Activated CD4-positive, alpha-beta T cell treated with anti-CD3 and anti-CD28 coated beads, Interleukin-10, Interleukin-2, amounts not matched to agents 100 ng/mL and 50 ng/mL, durations not matched to agents 16 hours and 8 hours (primary cell): ENCODE measurements at regions not wholly inside any gene's neighbourhood (a gene's known extent, or its start where the extent isn't known, plus 50 kb on each side); places are given as distances from the start of the nearest gene placed in this dataset.

ENCODE experiments used
- DNase-seq: peaks from one replicate; pipeline ENCODE4 v3.0.0-alpha.2; 2020

DNA sequence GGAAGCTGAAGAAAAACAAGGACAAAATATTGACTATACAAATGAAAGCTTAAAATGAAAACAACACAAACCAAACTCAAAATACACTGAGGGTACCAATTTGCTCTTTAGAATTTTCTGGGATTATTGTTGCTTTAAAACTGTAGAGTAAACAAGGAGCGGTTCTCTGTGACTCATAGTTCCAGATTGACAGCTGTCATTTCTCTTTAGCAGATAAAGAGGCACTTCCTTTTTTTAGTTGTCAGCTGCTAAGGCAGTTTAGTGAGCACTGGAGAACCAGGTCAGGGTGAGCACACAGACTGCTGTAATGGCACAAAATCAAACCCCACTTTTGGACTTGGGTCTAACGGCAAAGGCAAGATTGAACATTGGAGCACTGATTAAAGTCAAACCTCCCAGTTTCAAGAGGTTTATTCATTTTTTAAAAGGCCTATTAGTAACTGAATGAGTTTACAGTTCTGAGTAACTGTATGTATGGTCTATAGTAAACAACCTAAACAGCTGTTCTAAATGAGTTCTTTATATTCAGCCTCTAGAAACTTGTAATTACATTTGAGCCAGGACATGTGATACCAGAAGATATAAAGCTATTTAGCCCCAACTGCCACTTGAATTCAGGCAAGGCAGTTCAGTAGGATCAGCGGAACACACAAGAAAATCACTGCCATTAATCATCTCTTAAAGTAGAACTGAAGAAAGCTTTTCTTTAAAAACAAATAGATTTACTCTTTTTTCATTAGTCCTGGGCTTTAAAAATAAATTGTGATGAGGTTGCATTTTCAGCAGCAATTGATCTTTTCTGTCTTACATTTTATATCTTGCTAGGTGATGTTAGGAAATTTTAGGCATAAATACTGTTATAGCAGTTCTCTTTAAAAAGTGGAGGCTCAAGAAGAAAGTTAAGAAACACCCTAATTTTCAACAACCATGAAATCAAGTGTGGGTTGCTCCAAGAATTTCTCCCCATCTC, 71.7 kb upstream of the PRICKLE1 start:
- no peak for DNase-seq

DNA sequence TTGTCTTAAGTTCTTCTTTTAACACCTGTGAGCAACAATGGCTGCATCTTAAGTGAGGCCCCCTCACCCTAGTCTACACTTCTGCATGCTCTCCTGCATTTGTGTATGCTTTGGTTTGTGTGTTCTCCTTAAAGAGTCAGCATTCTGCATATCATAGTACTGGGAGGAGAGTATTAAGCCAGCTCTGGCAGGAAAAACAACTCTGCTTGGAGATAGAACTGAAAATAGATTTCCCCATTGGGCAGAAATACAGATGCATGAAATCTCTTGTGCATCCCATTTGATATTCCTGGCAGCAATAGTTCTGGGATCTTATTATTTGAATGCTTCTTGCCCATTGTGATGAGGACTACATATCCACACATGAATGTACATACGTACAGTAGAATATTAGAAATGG, 70.6 kb upstream of the PRICKLE1 start:
- no peak for DNase-seq

DNA sequence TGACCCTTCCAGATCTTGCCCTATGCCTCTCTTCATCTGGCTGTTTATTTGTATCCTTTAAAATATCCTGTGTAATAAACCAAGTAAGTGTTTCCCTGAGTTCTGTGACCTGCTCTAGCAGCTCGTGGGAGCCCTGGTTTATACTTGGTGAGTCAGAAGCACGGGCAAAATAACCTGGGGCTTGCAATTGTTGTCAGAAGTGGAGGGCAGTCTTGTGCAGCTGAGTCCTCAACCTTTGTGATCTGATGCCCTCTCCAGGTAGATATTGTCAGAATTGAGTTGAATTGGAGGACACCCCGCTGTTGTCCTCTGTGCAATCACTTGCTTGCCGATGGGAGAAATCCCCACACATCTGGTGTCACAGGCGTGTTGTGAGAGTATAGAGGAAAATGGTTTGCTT, 62.5 kb upstream of the PRICKLE1 start:
- no peak for DNase-seq

DNA sequence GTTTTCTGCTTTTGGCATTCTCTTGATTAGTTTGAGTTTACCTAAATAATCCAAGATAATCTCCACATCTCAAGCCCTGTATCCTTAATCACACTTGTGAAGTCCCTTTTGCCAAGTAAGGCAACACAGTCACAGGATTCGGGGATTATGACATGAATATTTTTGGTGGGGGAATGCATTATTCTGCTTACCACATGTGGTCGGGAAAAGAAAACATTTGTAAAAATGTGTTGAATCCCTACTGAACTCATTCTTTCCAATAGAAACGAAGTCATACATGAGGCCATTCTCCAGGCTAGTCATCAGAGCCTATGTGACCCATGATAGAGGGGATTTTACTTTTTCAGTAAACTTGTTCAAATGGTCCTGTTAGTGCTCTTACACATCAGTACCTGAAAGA, 58.5 kb upstream of the PRICKLE1 start:
- DNase-seq = no peak

DNA sequence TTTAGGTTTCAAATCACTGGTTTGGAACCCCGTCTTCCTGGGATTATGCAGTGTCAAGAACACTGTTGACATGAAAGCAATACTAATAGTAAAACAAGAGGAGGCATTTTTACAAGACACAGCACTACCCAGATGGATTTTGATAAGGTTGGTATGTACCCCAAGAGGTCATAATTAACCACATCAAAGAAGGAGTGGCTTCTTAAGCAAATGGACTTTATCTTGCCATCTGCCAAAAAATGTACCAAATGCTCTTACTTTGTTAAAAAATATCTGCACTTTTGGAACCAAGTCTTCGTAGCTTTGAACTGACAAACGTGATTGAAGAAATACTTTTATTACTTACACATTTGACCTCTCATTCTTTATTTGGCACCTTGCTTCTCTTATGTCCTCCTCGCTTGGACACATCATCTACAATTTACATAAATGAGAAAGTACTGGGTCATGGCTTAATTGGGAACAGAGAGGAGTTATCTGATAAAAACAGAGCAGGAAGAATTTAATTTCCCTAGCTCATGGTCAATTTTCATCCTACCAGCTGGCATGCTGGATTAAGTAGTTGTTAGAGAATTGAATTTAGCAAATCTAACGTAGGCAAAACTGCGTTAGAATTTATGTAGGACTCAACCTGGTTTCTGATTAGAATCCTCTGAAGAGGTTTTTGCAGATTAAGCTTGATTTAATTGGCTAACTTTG, 54.5 kb upstream of the PRICKLE1 start:
- no peak for DNase-seq

DNA sequence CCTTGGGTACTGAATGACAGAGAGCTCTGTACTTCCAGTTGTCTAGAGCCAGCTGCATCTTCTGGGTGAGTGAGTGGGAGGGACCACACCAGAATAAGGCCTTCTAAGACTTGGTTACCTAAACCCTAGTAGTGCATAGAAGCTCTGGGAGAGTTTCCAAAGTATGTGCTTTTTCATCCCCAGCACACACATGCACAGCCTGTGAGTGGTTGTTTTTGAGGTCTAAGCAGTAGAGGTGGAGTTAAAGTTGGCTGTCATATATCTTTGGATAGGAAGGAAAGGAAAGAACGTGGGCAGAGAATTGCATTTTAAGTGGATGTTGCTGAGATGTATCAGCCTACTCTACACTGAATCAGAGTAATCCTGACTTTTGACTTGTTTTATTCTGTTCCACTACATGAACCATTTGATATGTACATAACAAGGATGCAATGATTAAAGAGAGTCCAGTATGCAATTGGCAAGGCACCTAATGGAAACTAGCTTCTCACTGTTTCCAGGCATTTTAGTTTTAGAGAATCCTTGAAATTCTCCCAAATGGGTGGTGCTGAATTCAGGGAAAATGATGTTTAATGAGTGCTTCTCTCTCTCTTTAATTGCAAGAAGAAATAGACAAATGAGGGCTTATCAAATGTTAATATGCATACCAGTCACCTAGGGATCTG, 51.8 kb upstream of the PRICKLE1 start:
- DNase-seq = no peak

DNA sequence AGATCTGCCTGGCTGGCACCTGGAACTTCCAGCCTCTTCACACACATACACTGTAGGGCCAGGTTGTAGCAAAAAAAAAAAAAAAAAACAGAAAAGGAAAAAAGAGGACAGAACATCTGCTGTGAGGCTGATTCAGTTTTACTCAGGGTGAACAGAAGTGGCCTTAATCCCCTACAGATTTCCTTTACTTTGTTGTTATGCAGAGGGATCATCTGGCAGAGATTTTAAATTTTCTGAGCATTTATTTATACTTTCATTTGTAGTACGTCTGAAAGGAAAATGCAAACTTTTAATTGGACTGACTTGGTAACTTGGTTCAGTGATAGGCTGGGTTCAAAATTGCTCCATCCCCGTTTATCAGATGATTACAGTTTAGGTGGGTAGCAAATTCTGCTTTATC, 50.8 kb upstream of the PRICKLE1 start:
- DNase-seq = no peak

DNA sequence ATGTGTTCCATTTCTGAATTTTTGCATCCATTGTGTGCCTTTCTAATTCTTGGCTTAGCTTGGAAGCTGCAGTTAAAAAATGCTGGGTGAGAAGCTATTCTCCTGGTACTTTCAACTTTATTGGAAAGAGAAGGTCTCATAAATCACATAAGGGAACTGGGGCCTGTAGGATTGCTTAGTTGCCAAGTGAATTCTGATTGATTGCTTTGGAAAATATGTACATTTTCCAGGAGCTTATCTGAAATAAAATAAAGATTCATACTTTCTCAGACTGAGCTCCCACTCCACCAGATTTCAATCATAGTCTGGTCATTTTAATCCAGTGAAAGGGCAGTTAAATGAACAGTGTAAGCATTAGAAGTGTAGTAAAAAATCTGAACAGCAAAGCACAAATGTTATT, 50.0 kb upstream of the PRICKLE1 start:
- no peak for DNase-seq
